DOHH2 (cell line): ENCODE measurements at regions not wholly inside any gene's neighbourhood (a gene's known extent, or its start where the extent isn't known, plus 50 kb on each side); places are given as distances from the start of the nearest gene placed in this dataset.

ENCODE experiments used
- EZH2phosphoT487 ChIP-seq: fragments of 200-600 bp; sonication (generic); IDR thresholded peaks from 2 replicates; pipeline ENCODE4 v1.6.1; 2017; ENCODE audit warnings: borderline replicate concordance, mild to moderate bottlenecking, antibody characterized with exemption, low read length, moderate library complexity, mixed read lengths
- TF ChIP-seq, protein P1 (sequence below): fragments of 200-600 bp; sonication (generic); IDR thresholded peaks from one replicate; pipeline ENCODE4 v1.5.1; 2014; ENCODE audit warnings: antibody characterized with exemption, mild to moderate bottlenecking, low read depth, low read length; ENCODE audit not compliant: poor library complexity, severe bottlenecking

DNA sequence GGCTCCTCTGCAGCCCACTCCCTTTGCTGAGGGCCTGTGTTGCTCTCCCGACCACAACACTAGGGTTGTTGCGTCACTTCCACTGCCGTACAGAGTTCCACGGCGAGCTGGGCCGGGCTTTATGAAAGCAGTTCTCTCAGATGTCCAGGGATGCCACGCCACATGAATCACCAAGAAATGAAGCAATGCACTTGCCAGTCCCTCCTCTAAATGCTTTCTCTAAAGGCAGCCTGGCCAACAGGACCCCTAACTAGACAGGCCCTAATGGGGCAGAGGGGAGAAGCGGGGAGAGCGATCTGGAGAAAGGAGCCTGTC lies 188.7 kb downstream of the CTTN start:
- TF ChIP-seq, protein P1, sequence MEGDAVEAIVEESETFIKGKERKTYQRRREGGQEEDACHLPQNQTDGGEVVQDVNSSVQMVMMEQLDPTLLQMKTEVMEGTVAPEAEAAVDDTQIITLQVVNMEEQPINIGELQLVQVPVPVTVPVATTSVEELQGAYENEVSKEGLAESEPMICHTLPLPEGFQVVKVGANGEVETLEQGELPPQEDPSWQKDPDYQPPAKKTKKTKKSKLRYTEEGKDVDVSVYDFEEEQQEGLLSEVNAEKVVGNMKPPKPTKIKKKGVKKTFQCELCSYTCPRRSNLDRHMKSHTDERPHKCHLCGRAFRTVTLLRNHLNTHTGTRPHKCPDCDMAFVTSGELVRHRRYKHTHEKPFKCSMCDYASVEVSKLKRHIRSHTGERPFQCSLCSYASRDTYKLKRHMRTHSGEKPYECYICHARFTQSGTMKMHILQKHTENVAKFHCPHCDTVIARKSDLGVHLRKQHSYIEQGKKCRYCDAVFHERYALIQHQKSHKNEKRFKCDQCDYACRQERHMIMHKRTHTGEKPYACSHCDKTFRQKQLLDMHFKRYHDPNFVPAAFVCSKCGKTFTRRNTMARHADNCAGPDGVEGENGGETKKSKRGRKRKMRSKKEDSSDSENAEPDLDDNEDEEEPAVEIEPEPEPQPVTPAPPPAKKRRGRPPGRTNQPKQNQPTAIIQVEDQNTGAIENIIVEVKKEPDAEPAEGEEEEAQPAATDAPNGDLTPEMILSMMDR, result no peak
- no peak for TF ChIP-seq EZH2phosphoT487
